A172 (cell line): ENCODE measurements at regions not wholly inside any gene's neighbourhood (a gene's known extent, or its start where the extent isn't known, plus 50 kb on each side); places are given as distances from the start of the nearest gene placed in this dataset.

Source experiments
- DNase-seq: peaks from one replicate; pipeline ENCODE4 v3.0.0-alpha.2; 2015; ENCODE audit warnings: low spot score

DNA sequence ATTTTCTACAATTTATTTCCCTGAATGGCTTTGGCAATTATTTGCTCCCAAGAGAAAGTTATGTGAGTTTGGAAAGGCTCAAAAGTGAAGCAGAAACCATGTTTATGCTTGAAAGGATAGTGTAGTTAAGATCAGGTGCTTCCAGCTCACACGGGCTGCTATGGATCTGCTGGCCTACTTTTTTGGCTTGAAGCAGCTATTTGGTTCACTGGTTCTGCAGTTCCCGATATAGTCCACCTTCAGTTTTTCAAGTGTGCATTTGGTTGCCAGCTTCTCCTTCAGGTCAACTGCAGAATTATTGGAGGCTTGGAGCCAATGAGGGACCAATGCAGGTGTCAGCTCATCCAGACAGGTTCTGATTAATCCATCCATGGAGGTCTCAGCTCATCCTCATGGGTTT is 484.3 kb upstream of the SEMA3A start:
- no peak for DNase-seq

DNA sequence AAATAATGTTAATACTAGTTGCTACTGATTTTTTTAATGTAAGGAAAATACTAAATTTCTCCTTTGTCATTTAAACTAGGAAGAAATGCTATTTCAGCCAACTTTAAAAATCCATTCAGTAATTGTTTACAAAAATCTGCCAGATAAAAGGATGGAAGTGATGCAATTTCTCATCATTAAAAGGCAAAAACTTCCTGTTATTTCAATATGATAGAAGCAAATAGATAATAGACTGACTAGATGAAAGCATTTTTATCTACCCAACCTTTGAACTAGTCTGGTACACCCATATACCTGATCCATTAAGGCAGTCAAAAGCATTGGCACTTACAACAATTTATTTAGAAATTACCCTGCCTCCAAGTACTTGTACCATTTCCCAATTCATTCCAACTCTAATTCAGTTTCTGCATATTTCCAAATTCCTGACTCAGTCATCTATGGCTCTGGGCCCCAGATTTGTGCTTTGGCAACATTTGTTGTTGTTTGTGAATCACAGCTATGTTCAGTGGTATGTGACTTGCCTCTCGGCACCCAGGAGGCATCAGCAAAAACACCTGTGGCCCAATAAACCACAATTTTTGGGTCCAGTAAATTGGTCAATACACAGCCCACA is 482.6 kb upstream of the SEMA3A start:
- no peak for DNase-seq

DNA sequence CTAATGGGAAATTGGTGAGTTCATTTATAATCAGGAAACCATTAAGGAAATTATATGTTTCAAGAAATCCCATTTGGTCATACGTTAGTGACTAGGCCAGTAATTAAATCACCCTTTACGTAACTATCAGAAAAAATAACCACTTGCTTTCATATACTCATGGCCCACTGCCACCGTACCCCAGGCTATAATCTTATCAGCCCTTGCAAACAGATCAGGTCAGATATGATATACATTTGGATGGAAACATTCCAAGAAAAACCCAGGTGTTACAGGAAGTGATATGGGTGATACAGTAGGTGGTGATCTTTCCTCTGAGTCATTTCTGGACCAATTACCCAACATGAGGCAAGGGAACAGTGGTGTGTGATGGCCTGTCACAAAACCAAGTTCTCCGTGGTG is 481.0 kb upstream of the SEMA3A start:
- peak; percentile 76 for DNase-seq

DNA sequence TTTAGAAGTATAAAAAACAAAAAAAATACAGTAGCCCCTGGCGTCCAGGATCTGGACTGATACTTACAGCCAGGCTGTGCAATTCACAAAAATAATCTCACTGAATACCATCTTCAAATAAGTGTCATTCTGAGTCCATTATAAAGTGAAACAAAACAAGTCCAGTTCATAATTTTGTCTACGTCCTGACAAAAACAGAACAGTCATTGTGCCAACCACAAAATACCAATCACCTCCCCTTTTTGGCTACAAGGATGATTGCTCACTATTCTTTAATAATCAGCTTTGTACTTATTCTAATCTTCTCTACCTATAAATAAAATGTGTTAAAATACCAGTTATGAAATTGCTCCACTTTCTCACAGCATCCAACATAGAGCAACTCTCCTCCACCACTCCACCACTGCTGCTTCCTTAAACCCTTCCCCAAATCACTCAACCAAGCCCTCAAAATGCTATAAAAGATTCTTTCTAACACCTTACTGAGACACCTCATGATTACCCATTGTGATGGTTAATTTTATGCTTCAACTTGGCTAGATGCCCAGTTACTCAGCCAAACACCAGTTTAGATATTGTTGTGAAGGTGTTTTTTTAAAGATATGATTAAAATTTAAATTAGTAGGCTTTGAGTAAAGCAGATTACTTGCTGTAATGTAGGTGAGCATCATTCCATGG is 479.8 kb upstream of the SEMA3A start:
- DNase-seq = peak; percentile 19

DNA sequence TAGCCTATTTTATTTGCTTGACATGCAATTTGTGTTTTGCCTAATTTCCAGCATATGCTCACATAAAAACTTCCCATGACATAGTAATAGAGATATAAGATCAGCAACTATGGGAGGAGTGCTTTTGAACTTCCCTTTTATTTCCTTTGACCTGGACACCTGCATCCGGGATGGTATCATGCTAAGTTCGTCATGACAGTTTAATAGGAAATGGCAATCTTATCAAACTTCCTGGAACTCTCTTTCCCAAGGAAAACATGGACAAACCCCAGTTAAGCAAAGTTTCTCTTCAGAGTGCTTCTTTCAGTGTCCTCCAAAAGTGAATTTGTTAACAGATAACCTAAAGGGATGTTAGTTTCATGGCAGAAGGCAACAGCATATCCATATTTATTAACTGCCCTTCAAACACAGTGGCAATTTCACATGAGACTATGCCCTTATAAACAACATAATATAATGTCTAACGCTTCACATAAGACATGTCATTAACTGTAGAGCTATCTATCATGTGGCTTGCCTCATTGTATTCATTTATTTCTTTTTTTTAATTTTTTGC is 474.7 kb upstream of the SEMA3A start:
- DNase-seq = no peak

DNA sequence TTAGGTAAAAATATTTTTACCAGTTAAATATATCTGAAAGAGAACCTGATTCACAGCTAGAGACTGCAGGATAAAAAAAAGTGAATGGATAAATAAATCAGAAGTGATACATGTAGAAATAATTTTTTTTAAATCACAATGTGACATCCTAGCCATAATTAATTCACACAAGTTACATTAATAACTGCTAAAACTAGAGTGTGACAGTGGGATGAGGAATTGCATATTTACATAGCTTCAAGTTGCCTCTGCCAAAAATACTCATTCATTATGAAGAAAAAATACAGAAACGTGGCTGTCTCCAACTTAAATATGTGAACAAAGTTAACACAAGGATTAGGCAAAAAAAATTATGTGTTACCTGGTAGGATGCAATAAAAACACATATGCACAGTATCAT is 473.5 kb upstream of the SEMA3A start:
- DNase-seq = no peak

DNA sequence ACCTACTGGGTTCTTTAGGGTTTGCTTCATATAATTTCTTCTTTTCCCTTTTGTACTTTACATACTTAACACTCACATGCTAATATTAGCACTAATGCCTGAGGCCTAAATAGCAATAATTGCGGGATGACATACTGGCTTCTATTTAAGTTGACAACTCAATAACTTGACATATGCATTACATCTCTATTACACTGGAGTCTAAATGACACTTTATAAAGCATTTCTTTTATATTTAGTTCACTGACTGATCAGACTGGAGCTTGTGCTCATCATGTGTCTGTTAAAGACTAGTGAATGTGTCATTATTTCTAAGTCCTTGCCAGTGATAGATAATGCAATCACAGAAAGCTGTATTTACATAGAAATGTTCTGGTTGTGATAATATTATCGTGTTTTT is 472.1 kb upstream of the SEMA3A start:
- no peak for DNase-seq

DNA sequence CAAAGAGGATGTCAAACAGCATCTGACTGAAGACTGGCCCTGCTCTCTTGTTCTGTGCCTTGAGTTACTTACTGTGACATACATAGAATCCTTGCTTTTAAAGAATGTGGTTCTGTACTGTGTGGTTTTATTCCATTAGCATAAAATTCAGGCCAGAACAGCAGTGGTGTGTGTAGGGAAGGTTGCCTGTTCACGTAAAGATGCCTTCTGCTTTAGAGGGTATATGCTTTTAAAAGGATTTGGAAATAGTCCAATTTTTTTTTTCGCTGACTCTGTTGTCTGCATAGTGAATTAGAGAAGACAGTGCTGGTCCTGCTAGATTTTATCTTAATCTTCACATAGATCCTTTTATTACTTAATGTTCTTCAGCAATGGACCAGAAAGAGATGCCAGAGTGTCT is 470.8 kb upstream of the SEMA3A start:
- no peak for DNase-seq

DNA sequence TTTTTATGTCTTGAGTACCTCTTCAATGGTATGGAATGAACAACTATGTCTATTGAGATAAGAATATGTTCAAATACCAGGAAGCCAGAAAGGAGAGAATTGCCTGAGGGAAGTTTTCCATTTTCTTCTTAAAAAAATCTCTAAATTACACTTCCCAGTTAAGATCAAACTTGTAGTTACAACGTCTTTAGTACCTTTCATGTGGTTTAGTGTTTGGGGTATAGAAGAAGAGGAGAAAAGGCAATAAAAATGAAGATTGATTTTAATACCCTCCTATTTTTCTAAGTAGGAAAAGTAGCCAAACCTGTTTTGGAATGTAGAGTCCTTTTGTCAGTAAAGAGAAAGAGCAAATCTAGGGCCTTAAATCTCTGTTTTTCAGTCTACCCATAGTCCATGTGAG is 470.0 kb upstream of the SEMA3A start:
- no peak for DNase-seq

DNA sequence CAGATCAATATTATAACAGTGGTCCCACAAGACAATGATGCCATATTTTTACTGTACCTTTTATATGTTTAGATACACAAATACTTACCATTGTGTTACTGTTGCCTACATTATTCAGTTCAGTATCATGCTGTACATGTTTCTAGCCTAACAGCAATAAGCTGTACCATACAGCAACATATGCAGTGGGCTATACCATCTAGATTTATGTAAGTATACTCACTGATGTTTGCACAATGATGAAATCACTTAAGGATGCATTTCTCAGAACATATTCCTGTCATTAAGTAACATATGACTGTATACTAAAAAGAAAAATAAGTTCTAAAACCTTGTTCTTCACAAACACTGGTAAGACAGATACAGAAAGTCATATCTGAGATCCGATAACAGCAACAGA is 468.6 kb upstream of the SEMA3A start:
- no peak for DNase-seq

DNA sequence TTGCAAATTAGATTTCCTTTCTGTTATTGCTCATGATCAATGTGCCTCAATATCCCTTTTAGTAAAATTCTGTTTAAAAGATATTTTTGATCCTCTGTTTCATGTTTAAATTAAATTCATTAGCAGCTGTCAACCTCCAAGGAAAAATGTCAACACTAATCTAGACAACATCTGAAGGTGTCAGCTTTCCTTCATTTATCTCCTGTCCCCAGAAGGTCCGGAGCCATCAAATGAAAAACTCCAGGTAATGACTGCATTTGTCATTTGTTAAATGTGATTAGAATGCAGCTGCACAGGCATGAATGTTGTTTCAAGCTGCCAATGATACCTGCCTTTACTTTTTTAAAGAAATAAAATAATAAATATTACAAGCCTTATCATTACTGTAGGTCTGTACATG is 463.7 kb upstream of the SEMA3A start:
- DNase-seq = no peak

DNA sequence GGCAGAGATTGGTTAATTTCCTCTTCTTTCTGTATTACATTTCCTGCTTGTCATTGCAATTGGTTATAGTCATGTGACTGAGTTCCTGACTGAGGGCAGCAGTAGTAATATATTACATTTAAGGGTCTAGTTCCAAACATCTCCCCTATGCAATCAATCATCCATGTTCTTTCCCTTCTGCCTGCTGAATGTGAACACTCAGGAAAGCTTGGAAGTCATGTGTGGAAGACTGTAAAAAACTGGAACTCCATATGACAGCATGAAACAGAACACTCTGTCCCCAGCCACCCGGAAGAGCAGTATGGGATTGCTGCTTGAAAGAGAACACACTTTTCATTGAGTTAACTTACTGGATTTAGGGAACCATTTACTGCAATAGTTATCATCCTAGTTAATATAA is 459.7 kb upstream of the SEMA3A start:
- no peak for DNase-seq

DNA sequence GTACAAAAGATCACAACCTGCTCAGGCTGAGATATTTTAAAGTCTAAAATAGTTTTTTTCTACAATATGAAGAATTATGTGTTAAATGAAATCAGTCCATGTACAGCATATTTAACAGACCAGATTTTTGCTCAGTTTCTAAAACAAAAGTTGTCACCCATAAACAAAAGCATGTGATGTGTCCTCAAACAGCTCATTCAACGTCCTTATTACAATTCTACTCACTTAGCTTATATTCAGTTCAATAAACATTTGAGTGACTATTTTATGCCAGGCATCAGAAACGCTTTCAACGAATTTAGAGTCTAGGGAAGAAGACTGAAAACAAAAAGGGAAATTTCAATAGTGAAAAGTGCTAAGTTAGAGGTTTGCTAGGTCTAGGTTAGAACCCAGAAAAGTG is 457.3 kb upstream of the SEMA3A start:
- DNase-seq = no peak

DNA sequence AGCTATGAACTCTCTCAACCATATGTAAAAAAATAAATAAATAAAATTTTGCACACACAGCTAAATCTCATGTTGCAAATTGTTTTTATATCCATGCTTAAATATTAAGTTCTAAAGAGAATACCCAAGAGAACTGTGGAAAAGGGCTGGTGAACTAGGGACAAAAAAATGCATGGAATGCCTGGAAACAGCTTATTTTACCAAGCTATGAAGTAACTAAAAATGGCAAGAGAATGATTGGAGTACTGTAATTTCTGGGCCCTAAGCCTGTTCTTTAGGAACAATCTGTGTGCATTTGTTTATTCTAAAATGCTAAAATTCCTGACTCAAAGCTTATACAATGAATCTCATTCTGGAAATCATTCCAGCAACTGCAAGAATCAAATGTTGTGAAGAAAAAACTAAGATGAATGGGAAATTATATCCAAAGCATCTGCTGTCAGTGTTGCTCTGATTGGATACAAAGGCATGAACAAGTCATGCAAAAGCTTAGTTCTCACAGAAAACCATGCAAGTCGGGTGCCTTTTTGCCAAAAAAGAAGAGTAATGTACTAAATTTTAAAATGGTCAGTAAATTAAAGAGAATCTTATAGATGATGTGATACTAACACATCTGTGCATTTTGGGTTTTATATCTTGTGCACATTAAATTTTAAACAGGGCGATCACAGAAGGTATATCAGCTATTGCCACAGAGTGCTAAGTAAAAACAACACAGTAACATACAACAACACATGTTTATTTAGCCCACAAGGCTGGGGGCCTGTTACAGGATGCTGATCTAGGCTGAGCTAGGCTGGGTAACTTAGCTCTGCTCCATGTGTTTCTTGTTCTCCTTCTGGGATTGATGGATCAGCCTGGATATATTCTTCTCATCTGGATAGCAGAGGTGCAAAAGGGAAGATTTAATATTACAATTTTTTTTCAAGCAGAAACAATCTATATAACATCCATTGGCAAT is 453.5 kb upstream of the SEMA3A start:
- peak; percentile 59 for DNase-seq

DNA sequence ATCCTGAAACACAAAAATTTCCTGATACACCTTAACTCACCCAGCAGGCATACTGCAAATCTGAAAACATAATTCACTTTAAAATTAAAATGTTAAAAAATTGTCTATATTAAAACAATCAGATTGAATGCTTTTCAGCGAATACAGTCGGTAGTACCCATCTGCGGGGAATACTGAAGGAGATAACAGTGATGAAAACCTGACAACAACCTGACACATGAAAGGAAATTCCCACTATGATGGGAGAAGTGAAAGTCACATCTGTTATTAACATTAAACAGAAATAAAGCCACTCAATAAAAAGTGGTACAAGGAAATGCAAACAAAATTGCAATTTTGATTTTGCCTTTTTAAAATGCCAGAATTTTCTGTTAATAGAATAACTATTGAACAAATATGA is 448.0 kb upstream of the SEMA3A start:
- DNase-seq = no peak

DNA sequence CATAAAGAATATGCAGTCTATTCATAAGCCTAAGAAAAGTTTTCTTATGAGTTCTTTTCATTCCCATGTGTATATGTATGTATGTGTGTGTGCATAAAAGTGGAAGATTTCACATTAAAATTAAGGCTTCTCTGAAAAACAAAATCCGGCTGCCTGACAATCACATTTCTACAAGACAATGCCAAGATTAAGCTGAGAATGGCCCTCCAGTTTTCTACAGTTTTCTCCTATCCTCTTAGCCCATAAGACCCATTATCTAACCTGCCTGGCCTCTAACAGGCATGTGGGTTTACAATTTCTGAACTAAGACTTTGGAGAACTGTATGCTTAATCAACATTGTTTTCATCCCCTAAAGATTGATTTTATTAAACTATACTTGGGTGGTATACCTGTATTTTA is 446.0 kb upstream of the SEMA3A start:
- no peak for DNase-seq

DNA sequence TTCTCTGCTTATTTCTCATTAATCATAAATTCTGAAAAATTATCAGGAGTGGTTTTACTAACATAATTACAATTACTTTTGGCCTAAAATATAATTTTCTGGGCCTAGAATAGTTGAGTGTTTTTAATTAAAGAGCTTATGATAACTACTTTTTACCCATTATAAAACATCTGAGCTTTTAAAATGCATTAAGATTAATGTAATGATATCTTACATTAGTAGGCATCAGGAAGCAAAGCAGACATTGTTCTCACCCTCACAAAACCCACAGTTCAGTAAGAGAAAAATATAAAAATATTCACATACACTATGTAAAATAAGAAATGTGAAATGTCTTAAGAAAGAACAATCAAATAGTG is 443.7 kb upstream of the SEMA3A start:
- DNase-seq = peak; percentile 8

DNA sequence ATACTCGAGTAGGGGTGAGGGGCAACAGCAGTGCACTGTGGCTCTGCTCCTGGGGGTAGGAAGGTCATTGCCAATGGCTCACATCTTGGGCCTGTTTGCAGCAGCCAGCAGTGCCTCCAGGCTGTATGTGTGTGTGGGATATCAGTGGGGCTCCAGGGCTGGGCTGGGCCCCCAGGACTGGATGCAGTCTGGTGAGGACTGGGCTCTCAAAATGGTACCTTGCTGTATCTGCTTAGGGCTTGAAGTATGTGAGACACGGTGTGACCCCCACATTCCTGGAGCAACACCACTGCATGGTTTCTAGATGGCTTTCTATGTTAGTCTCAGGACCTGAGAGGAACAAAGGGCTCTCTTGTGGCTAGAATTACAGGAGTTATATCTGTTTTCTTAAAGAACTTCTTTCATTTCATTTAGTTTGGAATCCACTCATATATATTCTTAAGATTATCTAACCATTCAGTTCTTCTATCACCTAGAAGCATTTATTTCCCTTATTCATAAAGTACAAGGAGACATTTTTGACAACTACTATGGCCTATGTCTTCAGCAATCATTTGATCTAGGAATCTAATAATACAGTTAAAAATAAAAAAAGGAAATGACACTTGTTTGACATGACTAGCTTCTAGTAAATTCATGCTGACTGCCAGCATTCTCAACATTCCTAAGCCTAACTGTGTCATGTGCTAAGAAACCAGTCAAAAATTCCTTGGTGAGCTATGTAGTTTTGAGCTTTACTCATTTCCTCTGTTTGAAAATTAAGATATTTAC is 443.2 kb upstream of the SEMA3A start:
- DNase-seq = peak; percentile 94

DNA sequence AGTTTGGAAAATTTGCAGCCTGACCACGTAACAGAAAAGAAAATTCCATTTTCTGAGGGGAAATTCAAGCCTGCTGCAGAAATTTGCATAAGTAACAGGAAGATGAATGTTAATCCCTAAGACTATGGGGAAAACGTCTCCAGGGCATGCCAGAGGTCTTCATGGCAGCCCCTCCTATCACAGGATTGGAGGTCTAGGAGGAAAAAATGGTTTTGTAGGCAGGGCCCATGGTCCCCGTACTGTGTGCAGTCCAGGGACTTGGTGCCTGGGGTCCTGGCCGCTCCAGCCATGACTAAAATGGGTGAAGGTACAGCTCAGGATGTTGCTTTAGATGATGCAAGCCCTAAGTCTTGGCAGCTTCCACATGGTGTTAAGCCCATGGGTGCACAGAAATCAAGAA is 437.3 kb upstream of the SEMA3A start:
- no peak for DNase-seq

DNA sequence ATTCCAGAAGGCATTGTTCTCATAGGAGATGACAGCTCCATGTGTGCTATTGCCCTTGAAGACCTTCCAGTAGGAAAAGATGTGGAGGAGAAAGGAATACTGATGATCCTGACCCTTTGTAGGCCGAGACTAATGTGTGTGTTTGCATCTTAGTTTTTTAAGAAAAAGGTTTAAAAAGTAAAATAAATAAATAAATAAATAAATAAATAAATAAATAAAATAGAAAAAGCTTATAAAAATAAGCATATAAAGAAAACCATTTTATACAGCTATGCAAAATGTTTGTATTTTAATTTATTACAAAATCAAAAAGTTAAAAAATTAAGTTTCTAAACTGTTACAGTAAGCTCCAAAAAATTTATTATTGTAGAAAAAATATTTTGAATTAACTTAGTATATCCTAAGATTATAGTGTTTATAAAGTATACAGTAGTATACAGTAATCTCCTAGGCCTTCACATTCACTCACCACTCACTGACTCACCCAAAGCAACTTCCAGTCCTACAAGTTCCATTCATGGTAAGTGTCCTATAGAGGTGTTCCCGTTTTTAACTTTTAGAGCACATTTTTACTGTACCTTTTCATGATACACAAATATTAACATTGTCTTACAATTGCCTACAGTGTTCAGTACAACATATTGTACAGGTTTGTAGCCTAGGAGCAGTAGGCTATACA is 435.2 kb upstream of the SEMA3A start:
- DNase-seq = no peak

DNA sequence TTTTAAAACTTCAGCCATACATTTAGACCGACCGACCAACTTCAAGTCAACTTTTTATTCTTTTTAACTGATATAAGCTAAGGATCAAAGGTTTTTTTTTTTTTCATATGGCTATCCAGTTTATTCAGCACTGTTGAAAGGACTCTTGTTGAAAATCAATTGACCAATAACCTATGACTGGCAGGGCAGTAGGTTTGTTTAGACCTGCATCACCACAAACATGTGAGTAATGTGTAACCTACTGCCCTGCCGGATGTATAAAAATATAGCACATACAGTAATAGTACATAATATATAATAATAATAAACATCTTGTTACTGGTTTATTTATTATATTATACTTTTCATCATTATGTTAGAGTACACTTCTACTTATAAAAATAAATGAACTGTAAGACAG is 434.6 kb upstream of the SEMA3A start:
- DNase-seq = no peak
